ENCODE measurements at regions not wholly inside any gene's neighbourhood (a gene's known extent, or its start where the extent isn't known, plus 50 kb on each side); places are given as distances from the start of the nearest gene placed in this dataset.

DNA sequence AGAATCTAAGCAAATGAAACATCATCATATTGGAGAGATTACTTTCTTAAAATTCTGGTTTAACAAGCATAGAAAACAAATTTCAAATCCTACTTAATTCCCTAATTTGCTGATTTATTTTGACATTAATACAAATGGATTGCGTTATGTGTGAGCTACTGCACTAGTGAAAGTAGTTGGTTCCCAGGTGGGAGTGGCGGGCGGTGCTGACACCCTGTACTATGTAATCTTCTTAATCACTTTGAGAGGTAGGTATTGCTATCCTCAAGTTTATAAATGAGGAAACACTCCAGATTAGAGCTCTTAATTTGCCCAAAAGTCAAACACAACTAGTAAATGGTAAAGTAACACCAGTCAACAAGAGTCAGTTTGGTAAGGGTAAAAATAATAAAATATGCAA, 131.1 kb downstream of the ELAPOR2 start:
- no peak for DNase-seq (ENCODE audit: low read depth)
- TF ChIP-seq, protein P1, sequence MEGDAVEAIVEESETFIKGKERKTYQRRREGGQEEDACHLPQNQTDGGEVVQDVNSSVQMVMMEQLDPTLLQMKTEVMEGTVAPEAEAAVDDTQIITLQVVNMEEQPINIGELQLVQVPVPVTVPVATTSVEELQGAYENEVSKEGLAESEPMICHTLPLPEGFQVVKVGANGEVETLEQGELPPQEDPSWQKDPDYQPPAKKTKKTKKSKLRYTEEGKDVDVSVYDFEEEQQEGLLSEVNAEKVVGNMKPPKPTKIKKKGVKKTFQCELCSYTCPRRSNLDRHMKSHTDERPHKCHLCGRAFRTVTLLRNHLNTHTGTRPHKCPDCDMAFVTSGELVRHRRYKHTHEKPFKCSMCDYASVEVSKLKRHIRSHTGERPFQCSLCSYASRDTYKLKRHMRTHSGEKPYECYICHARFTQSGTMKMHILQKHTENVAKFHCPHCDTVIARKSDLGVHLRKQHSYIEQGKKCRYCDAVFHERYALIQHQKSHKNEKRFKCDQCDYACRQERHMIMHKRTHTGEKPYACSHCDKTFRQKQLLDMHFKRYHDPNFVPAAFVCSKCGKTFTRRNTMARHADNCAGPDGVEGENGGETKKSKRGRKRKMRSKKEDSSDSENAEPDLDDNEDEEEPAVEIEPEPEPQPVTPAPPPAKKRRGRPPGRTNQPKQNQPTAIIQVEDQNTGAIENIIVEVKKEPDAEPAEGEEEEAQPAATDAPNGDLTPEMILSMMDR (IDR thresholded peaks at IDR 0.05; ENCODE audit: insufficient read depth, low read length) = no peak
- no peak overlapping the region for H3K4me3 ChIP-seq (ENCODE audit: low read depth, low read length)

DNA sequence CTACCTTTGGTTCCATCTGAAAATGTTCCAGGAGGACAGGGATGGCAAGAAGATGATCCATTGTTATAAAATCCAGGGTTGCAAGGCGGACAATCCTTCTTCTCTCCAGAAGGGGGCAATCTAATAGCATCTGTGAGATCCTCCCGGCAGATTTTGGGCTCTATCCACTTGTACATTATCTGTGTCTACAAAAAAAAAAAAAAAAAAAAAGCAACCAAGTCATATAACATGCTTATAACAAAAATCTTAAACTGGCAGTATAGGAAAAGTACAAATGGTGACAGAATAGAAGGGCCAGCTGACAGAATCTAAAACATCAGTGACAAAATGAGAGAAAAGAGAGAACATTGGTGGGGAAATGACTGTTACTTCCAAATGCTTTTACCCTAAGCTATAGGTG, 132.7 kb downstream of the ELAPOR2 start:
- no peak overlapping the region for H3K4me3 ChIP-seq (ENCODE audit: low read depth, low read length)
- TF ChIP-seq, protein P1 (IDR thresholded peaks at IDR 0.05; ENCODE audit: insufficient read depth, low read length) = peak; percentile 83
- DNase-seq (ENCODE audit: low read depth) = peak; percentile 84

DNA sequence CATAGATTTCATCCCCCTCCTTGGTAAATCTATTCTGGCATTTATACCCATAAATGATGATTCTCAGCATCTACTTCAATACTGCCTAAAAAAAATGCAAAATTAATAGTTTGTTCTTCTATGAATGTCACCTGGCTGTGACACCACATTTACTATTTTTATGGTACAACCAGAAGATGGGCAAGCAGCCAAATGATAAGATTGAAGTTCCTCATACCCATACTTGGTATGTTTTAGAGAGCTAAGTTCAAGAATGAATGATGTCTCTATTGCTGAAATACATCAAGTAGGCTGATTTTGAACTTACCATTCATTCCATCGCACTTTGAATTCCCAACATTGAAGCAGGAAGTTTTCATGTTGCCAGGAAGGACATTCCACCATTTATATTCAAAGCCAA, 134.2 kb downstream of the ELAPOR2 start:
- no peak overlapping the region for H3K4me3 ChIP-seq (ENCODE audit: low read depth, low read length)
- TF ChIP-seq, protein P1 (IDR thresholded peaks at IDR 0.05; ENCODE audit: insufficient read depth, low read length) = no peak
- no peak for DNase-seq (ENCODE audit: low read depth)

DNA sequence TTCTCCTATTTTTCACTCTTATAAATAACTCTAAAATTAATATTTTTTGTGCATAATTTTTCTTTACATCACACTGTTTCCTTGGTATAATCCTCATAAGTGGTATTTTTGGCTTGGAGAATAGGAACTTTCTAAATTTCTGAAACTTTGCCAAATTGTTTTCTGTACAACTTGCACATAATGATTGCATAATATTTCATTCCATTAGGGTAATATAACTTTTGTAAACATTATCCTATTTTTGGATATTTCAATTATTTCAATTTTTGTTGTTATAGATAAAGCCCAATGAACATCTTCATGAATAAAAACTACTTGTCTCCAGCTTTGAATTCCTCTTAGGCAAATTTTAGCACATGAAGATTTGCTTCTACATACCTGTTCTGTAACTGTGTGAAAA, 135.9 kb downstream of the ELAPOR2 start:
- TF ChIP-seq, protein P1 (IDR thresholded peaks at IDR 0.05; ENCODE audit: insufficient read depth, low read length) = no peak
- DNase-seq (ENCODE audit: low read depth) = no peak
- H3K4me3 ChIP-seq (ENCODE audit: low read depth, low read length) = no peak overlapping the region

DNA sequence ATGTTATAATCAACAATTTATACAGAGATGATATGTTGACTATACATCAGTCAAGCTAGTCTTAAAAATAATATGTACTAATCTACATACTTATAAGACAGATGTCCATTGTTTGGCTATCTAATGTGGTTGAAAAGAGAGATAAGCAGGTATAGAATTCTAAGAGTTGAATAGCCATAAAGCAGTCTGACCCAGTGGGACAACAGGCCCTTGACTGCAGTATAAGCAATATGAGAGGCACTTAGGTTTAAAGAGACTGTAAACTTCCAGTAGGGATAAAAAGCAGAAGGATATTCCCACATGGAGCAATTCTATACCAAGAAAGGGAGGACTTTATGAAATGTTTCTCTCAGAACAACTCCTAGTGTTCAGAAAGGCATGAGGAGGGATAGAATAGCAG, 139.3 kb downstream of the ELAPOR2 start:
- no peak overlapping the region for H3K4me3 ChIP-seq (ENCODE audit: low read depth, low read length)
- TF ChIP-seq, protein P1 (IDR thresholded peaks at IDR 0.05; ENCODE audit: insufficient read depth, low read length) = no peak
- DNase-seq (ENCODE audit: low read depth) = no peak

DNA sequence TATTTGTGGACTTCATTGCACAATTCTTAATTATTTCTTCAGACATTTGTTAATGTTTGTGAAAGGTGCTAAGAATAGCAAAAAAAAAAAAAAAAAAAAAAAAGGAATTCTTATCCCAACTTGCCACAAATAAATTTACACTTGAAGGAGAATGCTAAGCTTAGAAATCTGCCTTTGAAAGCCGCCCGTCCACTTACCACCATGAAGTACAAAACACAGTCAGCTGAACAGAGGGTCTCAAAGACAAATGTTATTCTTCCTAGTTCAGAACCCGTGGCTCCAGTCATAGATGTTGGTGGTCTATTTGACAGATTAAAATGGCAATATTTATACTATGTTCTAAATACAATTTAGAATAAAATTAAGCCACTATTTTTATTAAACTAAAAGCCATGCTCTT, 141.2 kb downstream of the ELAPOR2 start:
- H3K4me3 ChIP-seq (ENCODE audit: low read depth, low read length) = no peak overlapping the region
- TF ChIP-seq, protein P1 (IDR thresholded peaks at IDR 0.05; ENCODE audit: insufficient read depth, low read length) = no peak
- no peak for DNase-seq (ENCODE audit: low read depth)

DNA sequence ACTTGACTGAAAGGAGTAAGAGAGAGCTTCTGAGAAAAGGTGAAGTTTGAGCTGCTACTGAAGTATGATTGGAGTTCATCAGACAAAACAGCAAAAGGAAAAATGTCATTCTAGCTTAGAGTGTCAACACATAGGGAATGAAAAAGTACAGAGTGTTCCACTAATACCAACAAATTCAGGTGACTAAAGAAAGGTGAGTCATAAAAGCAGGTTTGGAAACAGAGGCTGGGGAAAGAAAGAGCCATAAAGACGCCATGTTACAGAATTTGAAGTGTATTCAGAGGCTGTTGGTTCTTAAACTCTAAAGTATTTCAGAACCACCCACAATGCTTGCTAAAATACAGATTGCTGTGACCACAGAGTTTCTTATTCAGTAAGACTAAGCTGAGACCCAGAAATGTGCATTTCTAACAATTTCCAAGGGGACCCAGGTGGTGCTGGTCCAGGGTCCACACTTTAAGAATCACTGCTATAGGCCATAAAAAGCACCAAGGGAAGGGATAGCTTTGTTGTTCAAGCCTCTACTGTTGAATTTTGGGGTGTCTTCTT, 143.1 kb downstream of the ELAPOR2 start:
- TF ChIP-seq, protein P1 (IDR thresholded peaks at IDR 0.05; ENCODE audit: insufficient read depth, low read length) = no peak
- no peak for DNase-seq (ENCODE audit: low read depth)
- no peak overlapping the region for H3K4me3 ChIP-seq (ENCODE audit: low read depth, low read length)
